H9 (cell line): ENCODE measurements at regions not wholly inside any gene's neighbourhood (a gene's known extent, or its start where the extent isn't known, plus 50 kb on each side); places are given as distances from the start of the nearest gene placed in this dataset.

Experiments used
- DNase-seq: peaks from one replicate; pipeline ENCODE4 v3.0.0-alpha.2; 2017
- H2AFZ ChIP-seq: one replicate; pipeline ENCODE4 v1.6.1; 2013; ENCODE audit warnings: mild to moderate bottlenecking, low read length, control low read depth, moderate library complexity
- H2AK5ac ChIP-seq: 2 replicates; pipeline ENCODE4 v1.6.1; 2013; ENCODE audit warnings: low read length, control low read depth, mixed read lengths; ENCODE audit not compliant: insufficient read length
- H2BK120ac ChIP-seq: one replicate; pipeline ENCODE4 v1.6.1; 2013; ENCODE audit warnings: low read depth, mild to moderate bottlenecking, low read length, control low read depth, inconsistent platforms; ENCODE audit not compliant: poor library complexity, severe bottlenecking
- H2BK12ac ChIP-seq: 2 replicates; pipeline ENCODE4 v1.6.1; 2013; ENCODE audit warnings: low read length, control low read depth, mixed read lengths, low read depth; ENCODE audit not compliant: insufficient read length
- H2BK15ac ChIP-seq: 2 replicates; pipeline ENCODE4 v1.6.1; 2013; ENCODE audit warnings: low read depth, low read length, control low read depth
- H2BK20ac ChIP-seq: one replicate; pipeline ENCODE4 v1.6.1; 2013; ENCODE audit warnings: low read depth, mild to moderate bottlenecking, low read length, control low read depth, inconsistent platforms; ENCODE audit not compliant: poor library complexity, severe bottlenecking
- H2BK5ac ChIP-seq: 2 replicates; pipeline ENCODE4 v1.6.1; 2013; ENCODE audit warnings: low read length, control low read depth, mixed read lengths; ENCODE audit not compliant: insufficient read length
- H3K14ac ChIP-seq: 2 replicates; pipeline ENCODE4 v1.6.1; 2013; ENCODE audit warnings: low read length, control low read depth; ENCODE audit not compliant: insufficient read depth
- H3K18ac ChIP-seq: 2 replicates; pipeline ENCODE4 v1.6.1; 2013; ENCODE audit warnings: low read depth, mild to moderate bottlenecking, mixed read lengths, low read length, control low read depth; ENCODE audit not compliant: insufficient read length
- H3K23ac ChIP-seq: 2 replicates; pipeline ENCODE4 v1.6.1; 2013; ENCODE audit warnings: low read length, control low read depth, mixed read lengths, low read depth; ENCODE audit not compliant: insufficient read length
- H3K23me2 ChIP-seq: 2 replicates; pipeline ENCODE4 v1.6.1; 2013; ENCODE audit warnings: low read depth, mild to moderate bottlenecking, mixed read lengths, low read length, control low read depth; ENCODE audit not compliant: insufficient read length, poor library complexity, severe bottlenecking
- H3K27ac ChIP-seq: 2 replicates; pipeline ENCODE4 v1.5.1; 2013; ENCODE audit warnings: low read length, control low read depth, mixed read lengths, low read depth; ENCODE audit not compliant: insufficient read length
- H3K27me3 ChIP-seq: 2 replicates; pipeline ENCODE4 v1.6.1; 2013; ENCODE audit warnings: low read length, control low read depth, inconsistent platforms; ENCODE audit not compliant: insufficient read depth
- H3K4ac ChIP-seq: 2 replicates; pipeline ENCODE4 v1.6.1; 2013; ENCODE audit warnings: low read depth, mild to moderate bottlenecking, control low read depth, inconsistent platforms, low read length, moderate library complexity
- H3K4me1 ChIP-seq: 2 replicates; pipeline ENCODE4 v1.6.1; 2013; ENCODE audit warnings: low read length, control low read depth, inconsistent platforms; ENCODE audit not compliant: insufficient read depth
- H3K4me2 ChIP-seq: 2 replicates; pipeline ENCODE4 v1.6.1; 2013; ENCODE audit warnings: low read length, control low read depth, mixed read lengths; ENCODE audit not compliant: insufficient read length, insufficient read depth
- H3K56ac ChIP-seq: 2 replicates; pipeline ENCODE4 v1.6.1; 2013; ENCODE audit warnings: low read depth, mild to moderate bottlenecking, mixed read lengths, low read length, control low read depth; ENCODE audit not compliant: insufficient read length
- H3K79me1 ChIP-seq: 2 replicates; pipeline ENCODE4 v1.6.1; 2013; ENCODE audit warnings: low read depth, mild to moderate bottlenecking, moderate library complexity, low read length, control low read depth, inconsistent platforms; ENCODE audit not compliant: insufficient read depth, poor library complexity, severe bottlenecking
- H3K79me2 ChIP-seq: 2 replicates; pipeline ENCODE4 v1.6.1; 2013; ENCODE audit warnings: low read length, control low read depth, inconsistent platforms; ENCODE audit not compliant: insufficient read depth
- H3K9ac ChIP-seq: 2 replicates; pipeline ENCODE4 v1.6.1; 2013; ENCODE audit warnings: low read length, control low read depth, mixed read lengths; ENCODE audit not compliant: insufficient read length; ENCODE audit errors: extremely low read depth
- H3K9me3 ChIP-seq: one replicate; pipeline ENCODE4 v1.6.1; 2013; ENCODE audit warnings: low read depth, low read length, inconsistent platforms; ENCODE audit not compliant: control insufficient read depth
- H3T11ph ChIP-seq: one replicate; pipeline ENCODE4 v1.6.1; 2013; ENCODE audit warnings: mild to moderate bottlenecking, low read length, control low read depth, inconsistent platforms
- H4K20me1 ChIP-seq: one replicate; pipeline ENCODE4 v1.6.1; 2013; ENCODE audit not compliant: control insufficient read depth, insufficient read length, insufficient read depth
- H4K5ac ChIP-seq: 2 replicates; pipeline ENCODE4 v1.6.1; 2013; ENCODE audit warnings: low read depth, mild to moderate bottlenecking, mixed read lengths, low read length, control low read depth; ENCODE audit not compliant: insufficient read length
- H4K8ac ChIP-seq: replicated peaks from 2 replicates; pipeline ENCODE4 v1.6.1; 2013; ENCODE audit warnings: low read length, control low read depth, mixed read lengths, low read depth; ENCODE audit not compliant: insufficient read length
- H4K91ac ChIP-seq: 2 replicates; pipeline ENCODE4 v1.6.1; 2013; ENCODE audit warnings: low read depth, mild to moderate bottlenecking, moderate library complexity, mixed read lengths, low read length, control low read depth; ENCODE audit not compliant: insufficient read length
- H3K27ac Mint-ChIP-seq, 3 experiments: 2 replicates in 2 of 3; 3 replicates in 1 of 3; pipeline ENCODE4 v1.8.0; 2020 to 2021; ENCODE audit warnings: mixed read lengths in 3 of 3, mild to moderate bottlenecking in 1 of 3, moderate library complexity in 1 of 3
- H3K27me3 Mint-ChIP-seq: 2 replicates; pipeline ENCODE4 v1.8.0; 2021; ENCODE audit warnings: low read depth, mild to moderate bottlenecking, moderate library complexity, mixed read lengths
- H3K36me3 Mint-ChIP-seq, 3 experiments: 2 replicates in 2 of 3; 3 replicates in 1 of 3; pipeline ENCODE4 v1.8.0; 2020 to 2021; ENCODE audit warnings: low read depth in 3 of 3, mixed read lengths in 3 of 3; ENCODE audit not compliant: insufficient read depth in 1 of 3
- H3K4me1 Mint-ChIP-seq, 2 experiments: 2 replicates each; pipeline ENCODE4 v1.8.0; 2020; ENCODE audit warnings: mixed read lengths in 2 of 2
- H3K4me3 Mint-ChIP-seq, 2 experiments: 2 replicates in 1 of 2; 3 replicates in 1 of 2; pipeline ENCODE4 v1.8.0; 2020 to 2021; ENCODE audit warnings: mild to moderate bottlenecking in 2 of 2, mixed read lengths in 2 of 2, moderate library complexity in 1 of 2
- H3K9me3 Mint-ChIP-seq, 2 experiments: 2 replicates in 1 of 2; 3 replicates in 1 of 2; pipeline ENCODE4 v1.8.0; 2020; ENCODE audit warnings: mild to moderate bottlenecking in 2 of 2, mixed read lengths in 2 of 2, moderate library complexity in 1 of 2
- CTCF ChIP-seq: fragments of 200-600 bp; sonication (generic); conservative IDR thresholded peaks from 3 replicates; pipeline ENCODE4 v1.8.0; 2021; ENCODE audit warnings: antibody characterized with exemption, mild to moderate bottlenecking
- WGBS: extraction: QIAGEN DNeasy Blood & Tissue Kit; methylation state at CpG from one replicate; pipeline ENCODE4 v1.1.7; 2013; ENCODE audit warnings: missing lambda C conversion rate, low lambda C conversion rate, mixed read lengths; ENCODE audit not compliant: insufficient read length; ENCODE audit errors: extremely low coverage; 5-methylcytosine and 5-hydroxymethylcytosine counted together

- H3T11ph ChIP-seq = no peak overlapping the region
- H3K14ac ChIP-seq = no peak overlapping the region
- H2BK15ac ChIP-seq = no peak overlapping the region
- no peaks in the 10 kb centered on the region for H3K4me1 ChIP-seq
- H3K4ac ChIP-seq = no peak overlapping the region
- H3K56ac ChIP-seq = no peak overlapping the region
- H3K27ac ChIP-seq = no peak overlapping the region
- no peak for TF ChIP-seq CTCF
- no peaks in the 10 kb centered on the region for H3K79me2 ChIP-seq
- no peak overlapping the region for H2AK5ac ChIP-seq
- H3K9me3 ChIP-seq = no peaks in the 10 kb centered on the region
- H3K79me1 ChIP-seq = no peaks in the 10 kb centered on the region
- no peak overlapping the region for H3K27ac Mint-ChIP-seq
- no CpG with 5 or more reads among the region's 4 CpGs for whole genome bisulfite sequencing
- H3K9me3 Mint-ChIP-seq = 0 out of 5 replicates have a peak, but pooled peaks cover 0 to 2% of the 10 kb centered on the region in 2 experiments
- no peaks in the 10 kb centered on the region; a peak in 3 of 7 replicates for H3K36me3 Mint-ChIP-seq
- H3K23me2 ChIP-seq = no peaks in the 10 kb centered on the region
- H4K91ac ChIP-seq = no peak overlapping the region
- H3K27me3 ChIP-seq = no peaks in the 10 kb centered on the region
- H3K4me3 Mint-ChIP-seq = no peak overlapping the region
- H2BK12ac ChIP-seq = no peak overlapping the region
- H4K5ac ChIP-seq = no peak overlapping the region
- no peak overlapping the region for H2AFZ ChIP-seq
- H2BK20ac ChIP-seq = no peak overlapping the region
- no peak overlapping the region for H3K23ac ChIP-seq
- no peak overlapping the region for H2BK120ac ChIP-seq
- H3K9ac ChIP-seq = no peak overlapping the region
- DNase-seq = no peak
- H4K8ac ChIP-seq = no peak overlapping the region
- H2BK5ac ChIP-seq = no peak overlapping the region
- no peaks in the 10 kb centered on the region for H3K27me3 Mint-ChIP-seq
- H3K4me2 ChIP-seq = no peak overlapping the region
- no peaks in the 10 kb centered on the region; a peak in 1 of 4 replicates for H3K4me1 Mint-ChIP-seq
- H3K18ac ChIP-seq = no peak overlapping the region
- H4K20me1 ChIP-seq = no peaks in the 10 kb centered on the region
Observed at GRCh38 chr2:52936029-52936428, 831.6 kb upstream of the CHAC2 start.
